ENCODE measurements at regions not wholly inside any gene's neighbourhood (a gene's known extent, or its start where the extent isn't known, plus 50 kb on each side); places are given as distances from the start of the nearest gene placed in this dataset.

DNA sequence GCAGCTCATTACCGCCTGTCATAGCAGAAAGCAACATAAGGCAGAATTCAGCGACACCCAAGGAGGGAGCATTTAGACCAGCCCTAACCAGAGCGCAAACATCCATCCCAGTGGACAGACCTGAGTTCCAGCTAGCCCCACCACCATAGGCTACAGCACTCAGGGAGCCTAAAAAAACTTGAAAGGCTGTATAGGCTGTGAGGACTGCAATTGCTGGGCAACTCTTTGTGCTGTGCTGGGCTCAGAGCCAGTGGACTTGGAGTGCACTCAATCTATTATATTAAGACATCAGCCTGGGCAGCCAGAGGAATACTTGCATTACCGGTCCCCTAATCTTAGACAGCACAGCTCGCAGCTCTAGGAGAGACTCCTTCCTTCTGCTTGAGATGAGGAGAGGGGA, 207.3 kb downstream of the KIF2B start:
- intact Hi-C loops (cut with DNase I; ENCODE audit: low total_unique reads): no loop called here
- DNase-seq (ENCODE audit: low spot score in 2 of 2): no peak
- H3K4me3 ChIP-seq (ENCODE audit: low read depth, poor library complexity, severe bottlenecking): no peak overlapping the region
- WGBS, 2 donors: 82 to 84% methylated on average over 5 of the region's 5 CpGs
- TF ChIP-seq, protein P1, sequence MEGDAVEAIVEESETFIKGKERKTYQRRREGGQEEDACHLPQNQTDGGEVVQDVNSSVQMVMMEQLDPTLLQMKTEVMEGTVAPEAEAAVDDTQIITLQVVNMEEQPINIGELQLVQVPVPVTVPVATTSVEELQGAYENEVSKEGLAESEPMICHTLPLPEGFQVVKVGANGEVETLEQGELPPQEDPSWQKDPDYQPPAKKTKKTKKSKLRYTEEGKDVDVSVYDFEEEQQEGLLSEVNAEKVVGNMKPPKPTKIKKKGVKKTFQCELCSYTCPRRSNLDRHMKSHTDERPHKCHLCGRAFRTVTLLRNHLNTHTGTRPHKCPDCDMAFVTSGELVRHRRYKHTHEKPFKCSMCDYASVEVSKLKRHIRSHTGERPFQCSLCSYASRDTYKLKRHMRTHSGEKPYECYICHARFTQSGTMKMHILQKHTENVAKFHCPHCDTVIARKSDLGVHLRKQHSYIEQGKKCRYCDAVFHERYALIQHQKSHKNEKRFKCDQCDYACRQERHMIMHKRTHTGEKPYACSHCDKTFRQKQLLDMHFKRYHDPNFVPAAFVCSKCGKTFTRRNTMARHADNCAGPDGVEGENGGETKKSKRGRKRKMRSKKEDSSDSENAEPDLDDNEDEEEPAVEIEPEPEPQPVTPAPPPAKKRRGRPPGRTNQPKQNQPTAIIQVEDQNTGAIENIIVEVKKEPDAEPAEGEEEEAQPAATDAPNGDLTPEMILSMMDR (IDR thresholded peaks at IDR 0.05): no peak

GRCh38 chr17:54046570-54046969, 223.8 kb downstream of the KIF2B start:
- intact Hi-C loops (cut with DNase I; ENCODE audit: low total_unique reads): no loop called here
- WGBS, 2 donors: 84 to 89% methylated on average over 1 of the region's 1 CpG

DNA sequence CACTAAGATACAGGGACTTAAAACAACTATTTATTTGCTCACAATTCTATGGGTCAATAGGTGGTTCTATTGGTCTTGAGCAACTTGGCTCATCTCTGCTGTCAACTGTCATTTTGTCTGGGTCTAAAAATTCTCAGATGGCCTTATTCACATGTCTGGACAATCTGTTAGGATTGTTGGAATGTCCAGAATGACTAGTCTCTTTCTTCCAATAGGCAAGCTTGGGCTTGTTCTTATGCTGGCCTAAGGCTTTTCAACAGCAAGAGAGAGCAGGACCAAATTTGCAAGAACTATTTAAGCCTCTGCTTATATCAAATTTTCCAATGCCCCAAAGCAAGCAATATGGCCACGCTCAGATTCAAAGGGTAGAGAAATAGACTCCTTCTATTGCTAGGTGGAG, 240.9 kb downstream of the KIF2B start:
- TF ChIP-seq, protein P1 (IDR thresholded peaks at IDR 0.05): no peak
- no peak for TF ChIP-seq POLR2A (IDR thresholded peaks at IDR 0.05)
- intact Hi-C loops (cut with DNase I; ENCODE audit: low total_unique reads): no loop called here

More at GRCh38 chr17:54046570-54046969, 223.8 kb downstream of the KIF2B start:
- H3K4me3 ChIP-seq (ENCODE audit: low read depth, poor library complexity, severe bottlenecking): no peak overlapping the region
- DNase-seq (ENCODE audit: low spot score in 2 of 2): no peak
- no peak for TF ChIP-seq POLR2A (IDR thresholded peaks at IDR 0.05)
- TF ChIP-seq, protein P1 (IDR thresholded peaks at IDR 0.05): no peak

DNA sequence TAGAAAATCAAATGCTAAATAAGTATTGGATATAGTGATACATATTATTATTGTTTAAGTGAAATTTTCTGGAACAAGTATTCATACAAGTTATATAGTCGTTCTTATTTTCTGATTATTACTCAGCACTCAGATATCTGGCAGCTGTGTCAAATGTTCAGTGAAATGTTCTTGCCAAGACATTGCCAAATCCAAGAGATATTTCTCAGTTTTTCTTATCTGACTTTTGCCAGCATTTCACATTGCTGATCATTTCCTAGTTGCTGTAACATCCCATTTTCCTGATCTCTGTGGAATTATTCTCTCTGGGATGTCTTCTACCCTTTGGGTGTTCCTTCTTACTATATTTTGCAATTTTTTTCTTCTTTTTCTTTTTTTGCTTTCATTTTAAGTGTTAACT, 262.3 kb downstream of the KIF2B start:
- WGBS, 2 donors: 19 to 30% methylated on average over 1 of the region's 1 CpG
- no peak overlapping the region for H3K4me3 ChIP-seq (ENCODE audit: low read depth, poor library complexity, severe bottlenecking)
- intact Hi-C loops (cut with DNase I; ENCODE audit: low total_unique reads): no loop called here
- TF ChIP-seq, protein P1 (IDR thresholded peaks at IDR 0.05): no peak
- TF ChIP-seq POLR2A (IDR thresholded peaks at IDR 0.05): no peak
- no peak for DNase-seq (ENCODE audit: low spot score in 2 of 2)

More for the DNA sequence above, 240.9 kb downstream of the KIF2B start:
- DNase-seq (ENCODE audit: low spot score in 2 of 2): no peak
- WGBS, 2 donors: 36 to 50% methylated on average over 1 of the region's 1 CpG
- no peak overlapping the region for H3K4me3 ChIP-seq (ENCODE audit: low read depth, poor library complexity, severe bottlenecking)

DNA sequence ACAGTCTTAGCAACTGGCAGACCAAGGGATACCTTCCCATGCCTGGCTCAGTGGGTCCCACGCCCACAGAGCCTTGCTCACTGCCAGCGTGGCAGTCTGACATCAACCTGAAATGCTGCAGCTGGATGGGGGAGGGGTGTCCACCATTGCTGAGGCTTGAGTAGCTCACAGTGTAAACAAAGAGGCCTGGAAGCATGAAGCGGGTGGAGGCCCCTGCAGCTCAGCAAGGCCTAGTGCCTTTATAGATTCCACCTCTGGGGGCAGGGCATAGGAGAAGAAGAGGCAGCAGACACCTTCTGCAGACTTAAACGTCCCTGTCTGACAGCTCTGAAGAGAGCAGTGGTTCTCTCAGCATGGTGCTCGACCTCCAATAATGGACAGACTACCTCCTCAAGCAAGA, 263.2 kb downstream of the KIF2B start:
- WGBS, 2 donors: 54 to 64% methylated on average over 5 of the region's 5 CpGs
- DNase-seq (ENCODE audit: low spot score in 2 of 2): no peak
- TF ChIP-seq POLR2A (IDR thresholded peaks at IDR 0.05): no peak
- TF ChIP-seq, protein P1 (IDR thresholded peaks at IDR 0.05): no peak
- intact Hi-C loops (cut with DNase I; ENCODE audit: low total_unique reads): no loop called here
- H3K4me3 ChIP-seq (ENCODE audit: low read depth, poor library complexity, severe bottlenecking): no peak overlapping the region

- intact Hi-C loops (cut with DNase I; ENCODE audit: low total_unique reads): no loop called here
- no peak for TF ChIP-seq POLR2A (IDR thresholded peaks at IDR 0.05)
- TF ChIP-seq, protein P1 (IDR thresholded peaks at IDR 0.05): no peak
- DNase-seq (ENCODE audit: low spot score in 2 of 2): no peak
Observed at GRCh38 chr17:54096216-54096615, 273.5 kb downstream of the KIF2B start.

More at GRCh38 chr17:54096216-54096615, 273.5 kb downstream of the KIF2B start:
- H3K4me3 ChIP-seq (ENCODE audit: low read depth, poor library complexity, severe bottlenecking): no peak overlapping the region

Data from lower leg skin (tissue), 4 donors.